GM10248 (cell line): ENCODE measurements at regions not wholly inside any gene's neighbourhood (a gene's known extent, or its start where the extent isn't known, plus 50 kb on each side); places are given as distances from the start of the nearest gene placed in this dataset.

ENCODE experiments used
- CTCF ChIA-PET: fragments of 300-600 bp; sonication (Branson Sonifier 250); formaldehyde crosslinking; extraction: SDS; loops from one replicate; lab custom pipeline; 2021; ENCODE audit warnings: antibody characterized with exemption; lab: Yijun Ruan, JAX
- POLR2A ChIA-PET: fragments of 350-650 bp; sonication (Branson Sonifier 250); formaldehyde crosslinking; extraction: SDS; loops from one replicate; lab custom pipeline; 2020; ENCODE audit warnings: antibody characterized with exemption; lab: Yijun Ruan, JAX
- DNase-seq: peaks from one replicate; pipeline ENCODE4 v3.0.0; 2012; ENCODE audit errors: extremely low spot score
- CTCF ChIP-seq: IDR thresholded peaks from 2 replicates; pipeline ENCODE4 v1.5.1; 2012; ENCODE audit warnings: mild to moderate bottlenecking, low read depth; ENCODE audit errors: extremely low read depth, missing control alignments, control extremely low read depth

GRCh38 chr3:106811376-106811775 is 565.9 kb upstream of the CCDC54 start:
- no peak for TF ChIP-seq CTCF
- POLR2A ChIA-PET = no interaction called here
- CTCF ChIA-PET = no interaction called here
- DNase-seq = no peak

- CTCF ChIA-PET = no interaction called here
- no peak for DNase-seq
- TF ChIP-seq CTCF = no peak
- POLR2A ChIA-PET = no interaction called here
Observed at GRCh38 chr3:106813742-106814141, 563.5 kb upstream of the CCDC54 start.

- DNase-seq = no peak
- POLR2A ChIA-PET = no interaction called here
- TF ChIP-seq CTCF = no peak
- CTCF ChIA-PET = no interaction called here
Observed at GRCh38 chr3:106814231-106814630, 563.0 kb upstream of the CCDC54 start.

- DNase-seq = no peak
- ChIA-PET CTCF (interaction anchor here (0.8 to 1.4 kb wide), 3 partner anchors 9 to 49 kb away, joined by 3 to 6 read pairs (median 3); no protein-coding TSS in a partner anchor), POLR2A (no interaction called here)
- TF ChIP-seq CTCF = no peak
Observed at GRCh38 chr3:106816838-106817237, 560.4 kb upstream of the CCDC54 start.

GRCh38 chr3:106817706-106818105 is 559.5 kb upstream of the CCDC54 start:
- no peak for DNase-seq
- TF ChIP-seq CTCF = no peak
- ChIA-PET CTCF (no interaction called here), POLR2A (no interaction called here)

GRCh38 chr3:106819440-106819839 is 557.8 kb upstream of the CCDC54 start:
- DNase-seq = no peak
- ChIA-PET POLR2A (no interaction called here), CTCF (interaction anchor here (0.9 kb wide), 1 partner anchor 23 kb away, joined by 3 read pairs; no protein-coding TSS in a partner anchor)
- TF ChIP-seq CTCF = no peak
